HG03571 (cell line): ENCODE measurements at regions not wholly inside any gene's neighbourhood (a gene's known extent, or its start where the extent isn't known, plus 50 kb on each side); places are given as distances from the start of the nearest gene placed in this dataset.

Experiments
- ATAC-seq: cut with Tn5 transposase; IDR thresholded peaks from one replicate; pipeline ENCODE4 v1.9.1; 2021; ENCODE audit not compliant: unreplicated experiment

- ATAC-seq = no peak
Observed at GRCh38 chr1:229220163-229220846, 50.6 kb upstream of the RAB4A start.

DNA sequence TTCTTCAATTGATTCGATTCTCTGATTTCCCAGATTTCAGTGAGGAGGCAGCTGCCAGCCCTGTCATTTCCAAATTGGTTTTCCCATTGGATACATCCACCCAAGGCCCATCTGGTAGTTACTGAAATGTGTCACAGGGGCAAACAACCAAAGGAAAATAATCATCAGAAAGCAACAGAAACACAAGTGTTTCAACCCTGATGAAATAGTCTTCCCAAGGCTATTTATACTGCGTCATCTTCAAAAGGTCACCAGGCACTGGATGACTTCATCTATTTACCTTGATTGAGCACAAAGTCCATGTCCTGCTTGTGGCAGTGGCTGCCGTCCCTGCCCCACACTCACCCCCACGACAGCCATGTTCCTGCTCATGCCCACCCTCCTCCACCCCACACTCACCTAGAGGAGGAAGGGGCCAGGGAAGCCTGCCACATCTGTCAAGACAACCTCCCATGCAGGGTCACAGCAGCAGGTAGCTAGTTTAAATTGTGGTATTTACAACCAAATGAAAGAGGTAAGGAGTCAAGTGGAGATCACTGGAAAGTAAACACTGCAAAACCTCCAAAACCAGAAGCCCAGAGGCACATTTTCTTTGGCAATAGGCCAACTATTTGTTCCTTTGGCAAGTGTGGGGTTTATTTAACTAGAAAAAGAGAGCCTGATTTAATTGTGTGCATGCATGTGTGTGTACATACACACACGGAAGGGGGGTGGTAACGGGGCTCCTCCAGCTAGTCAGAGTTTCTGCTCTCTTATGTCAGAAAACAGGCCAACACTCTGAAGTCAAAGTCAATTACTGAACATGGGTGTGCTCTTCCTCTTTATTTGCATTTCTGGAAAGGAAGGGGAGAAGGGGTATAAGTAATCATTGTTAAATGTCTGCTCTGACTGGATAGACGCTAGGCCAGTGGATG, 49.5 kb upstream of the RAB4A start:
- ATAC-seq = no peak
